Stimulated activated CD4-positive, alpha-beta T cell treated with anti-CD3 and anti-CD28 coated beads, Interleukin-15, amount 100 ng/mL, for 48 hours (primary cell): ENCODE measurements at regions not wholly inside any gene's neighbourhood (a gene's known extent, or its start where the extent isn't known, plus 50 kb on each side); places are given as distances from the start of the nearest gene placed in this dataset.
"Not testable (repeated sequence)": the region's sequence is repeated elsewhere in the genome, so short reads cannot be mapped to it uniquely, and the experiment has no call there.

Source experiments
- DNase-seq, 2 donors: peaks; one replicate each; pipeline ENCODE4 v3.0.0-alpha.2; 2020; ENCODE audit warnings: low read depth in 2 of 2

- DNase-seq: no peak
Measured at GRCh38 chr2:194289712-194290346, 1367.2 kb upstream of the SLC39A10 start.

GRCh38 chr2:194276667-194277066 lies 1380.4 kb upstream of the SLC39A10 start:
- not testable (repeated sequence) for DNase-seq

GRCh38 chr2:194271293-194271961 lies 1385.6 kb upstream of the SLC39A10 start:
- no peak for DNase-seq

GRCh38 chr2:194270648-194271047 lies 1386.4 kb upstream of the SLC39A10 start:
- no peak for DNase-seq

- DNase-seq: no peak
Measured at GRCh38 chr2:194264586-194264985, 1392.4 kb upstream of the SLC39A10 start.

- no peak for DNase-seq
Measured at GRCh38 chr2:194260185-194260584, 1396.8 kb upstream of the SLC39A10 start.

- no peak for DNase-seq
Measured at GRCh38 chr2:194257095-194257494, 1399.9 kb upstream of the SLC39A10 start.

GRCh38 chr2:194253528-194254259 lies 1403.3 kb upstream of the SLC39A10 start:
- DNase-seq: no peak

- no peak for DNase-seq
Measured at GRCh38 chr2:194252127-194252526, 1404.9 kb upstream of the SLC39A10 start.

GRCh38 chr2:194232600-194232999 lies 1424.4 kb upstream of the SLC39A10 start:
- DNase-seq: no peak

- DNase-seq: no peak
Measured at GRCh38 chr2:194223218-194223617, 1433.8 kb upstream of the SLC39A10 start.

- no peak for DNase-seq
Measured at GRCh38 chr2:194214192-194214591, 1442.8 kb upstream of the SLC39A10 start.

- DNase-seq: no peak
Measured at GRCh38 chr2:194205568-194206227, 1451.3 kb upstream of the SLC39A10 start.

GRCh38 chr2:194203898-194204297 lies 1453.1 kb upstream of the SLC39A10 start:
- no peak for DNase-seq

GRCh38 chr2:194182888-194183287 lies 1474.1 kb upstream of the SLC39A10 start:
- DNase-seq: no peak

GRCh38 chr2:194176134-194176533 lies 1480.9 kb upstream of the SLC39A10 start:
- DNase-seq: no peak

GRCh38 chr2:194166818-194167217 lies 1490.2 kb upstream of the SLC39A10 start:
- DNase-seq: no peak

- no peak for DNase-seq
Measured at GRCh38 chr2:194155431-194155830, 1501.6 kb upstream of the SLC39A10 start.

GRCh38 chr2:194151231-194151630 lies 1505.8 kb upstream of the SLC39A10 start:
- DNase-seq: no peak

GRCh38 chr2:194135463-194135862 lies 1521.6 kb upstream of the SLC39A10 start:
- no peak for DNase-seq

GRCh38 chr2:194128810-194129209 lies 1528.2 kb upstream of the SLC39A10 start:
- DNase-seq: no peak

GRCh38 chr2:194126418-194126817 lies 1530.6 kb upstream of the SLC39A10 start:
- DNase-seq: no peak
